ENCODE measurements at regions not wholly inside any gene's neighbourhood (a gene's known extent, or its start where the extent isn't known, plus 50 kb on each side); places are given as distances from the start of the nearest gene placed in this dataset.

- no peaks in the 10 kb centered on the region for H3K4me1 ChIP-seq (ENCODE audit: control insufficient read depth, extremely low read depth, insufficient read depth, low read length)
- CTCF ChIA-PET: interaction anchor here (0.8 to 1.4 kb wide), 10 partner anchors 7 to 112 kb away, joined by 3 to 6 read pairs (median 3); no protein-coding TSS in a partner anchor
- TF ChIP-seq MAX (IDR thresholded peaks at IDR 0.05; ENCODE audit: insufficient read depth, insufficient read length): no peak
- TF ChIP-seq JUN (IDR thresholded peaks at IDR 0.05; ENCODE audit: borderline replicate concordance, insufficient read depth, insufficient read length, low read depth): no peak
- no peak for TF ChIP-seq POLR2AphosphoS5 (IDR thresholded peaks at IDR 0.05; ENCODE audit: insufficient read depth, low read depth, low read length)
- no peak for TF ChIP-seq GATA2 (IDR thresholded peaks at IDR 0.05; ENCODE audit: insufficient read depth, insufficient read length, low read depth, low read length)
- TF ChIP-seq CTCF (IDR thresholded peaks at IDR 0.05; ENCODE audit: extremely low read depth in 1 of 2, insufficient read depth in 1 of 2, low read depth in 1 of 2, low read length in 2 of 2): no peak
- TF ChIP-seq EZH2 (IDR thresholded peaks at IDR 0.05; ENCODE audit: borderline replicate concordance, low read depth, low read length, severe bottlenecking): no peak
- TF ChIP-seq MYC (IDR thresholded peaks at IDR 0.05; ENCODE audit: low read depth, low read length): no peak
- no peak for TF ChIP-seq POLR2A (IDR thresholded peaks at IDR 0.05; ENCODE audit: low read depth, low read length)
- no peak for TF ChIP-seq FOS (IDR thresholded peaks at IDR 0.05; ENCODE audit: borderline replicate concordance, insufficient read depth, low read length)
- no TSS peak for BruUV-seq (replicated peaks)
- H3K27me3 ChIP-seq (ENCODE audit: control insufficient read depth in 2 of 2, insufficient read depth in 2 of 2, low read length in 2 of 2): peaks cover 3 to 11% of the 10 kb centered on the region in 2 experiments
- no peak overlapping the region for H3K4me3 ChIP-seq (replicated peaks in 1 of 3; ENCODE audit: insufficient read depth in 1 of 3, low read depth in 1 of 3, low read length in 3 of 3)
- intact Hi-C loops (cut with micrococcal nuclease) (no loop called here), dilution Hi-C loops (cut with MboI; ENCODE audit: extremely low pct_ligation_motif_present, low sequenced_read_pairs) (no loop called here)
- DNase-seq (ENCODE audit: low read depth, low spot score): peak; percentile 37
- no peaks in the 10 kb centered on the region for H3K9me1 ChIP-seq (replicated peaks; ENCODE audit: control insufficient read depth, extremely low read depth, insufficient read depth, low read length)
- no peaks in the 10 kb centered on the region for H3K9me3 ChIP-seq (replicated peaks; ENCODE audit: control insufficient read depth, insufficient read depth, low read length)
- no peaks in the 10 kb centered on the region for H3K79me2 ChIP-seq (ENCODE audit: control insufficient read depth, insufficient read depth, low read length)
- no peak overlapping the region for H3K27ac ChIP-seq (ENCODE audit: insufficient read depth, low read depth, low read length)
- H3K9ac ChIP-seq (replicated peaks; ENCODE audit: extremely low read depth, insufficient read depth, low read length): no peak overlapping the region
- no peaks in the 10 kb centered on the region for H4K20me1 ChIP-seq (replicated peaks; ENCODE audit: control insufficient read depth, extremely low read depth, insufficient read depth, low read length)
- no peak overlapping the region for H2AFZ ChIP-seq (ENCODE audit: low read depth, low read length)
- no peaks in the 10 kb centered on the region for H3K36me3 ChIP-seq (ENCODE audit: control insufficient read depth in 2 of 2, extremely low read depth in 1 of 2, insufficient read depth in 2 of 2, low read length in 2 of 2)
- FAIRE-seq: no peak
- H3K4me2 ChIP-seq (ENCODE audit: insufficient read depth, low read length): no peak overlapping the region
- POLR2A ChIA-PET: no interaction called here
Measured at GRCh38 chr4:57191523-57192034, 81.4 kb upstream of the IGFBP7 start.

Data from endothelial cell of umbilical vein (primary cell).